H9 (cell line): ENCODE measurements at regions not wholly inside any gene's neighbourhood (a gene's known extent, or its start where the extent isn't known, plus 50 kb on each side); places are given as distances from the start of the nearest gene placed in this dataset.

Experiments used
- DNase-seq: peaks from one replicate; pipeline ENCODE4 v3.0.0-alpha.2; 2017
- H2AFZ ChIP-seq: one replicate; pipeline ENCODE4 v1.6.1; 2013; ENCODE audit warnings: mild to moderate bottlenecking, low read length, control low read depth, moderate library complexity
- H2AK5ac ChIP-seq: 2 replicates; pipeline ENCODE4 v1.6.1; 2013; ENCODE audit warnings: low read length, control low read depth, mixed read lengths; ENCODE audit not compliant: insufficient read length
- H2BK120ac ChIP-seq: one replicate; pipeline ENCODE4 v1.6.1; 2013; ENCODE audit warnings: low read depth, mild to moderate bottlenecking, low read length, control low read depth, inconsistent platforms; ENCODE audit not compliant: poor library complexity, severe bottlenecking
- H2BK12ac ChIP-seq: 2 replicates; pipeline ENCODE4 v1.6.1; 2013; ENCODE audit warnings: low read length, control low read depth, mixed read lengths, low read depth; ENCODE audit not compliant: insufficient read length
- H2BK15ac ChIP-seq: 2 replicates; pipeline ENCODE4 v1.6.1; 2013; ENCODE audit warnings: low read depth, low read length, control low read depth
- H2BK20ac ChIP-seq: one replicate; pipeline ENCODE4 v1.6.1; 2013; ENCODE audit warnings: low read depth, mild to moderate bottlenecking, low read length, control low read depth, inconsistent platforms; ENCODE audit not compliant: poor library complexity, severe bottlenecking
- H2BK5ac ChIP-seq: 2 replicates; pipeline ENCODE4 v1.6.1; 2013; ENCODE audit warnings: low read length, control low read depth, mixed read lengths; ENCODE audit not compliant: insufficient read length
- H3K14ac ChIP-seq: 2 replicates; pipeline ENCODE4 v1.6.1; 2013; ENCODE audit warnings: low read length, control low read depth; ENCODE audit not compliant: insufficient read depth
- H3K18ac ChIP-seq: 2 replicates; pipeline ENCODE4 v1.6.1; 2013; ENCODE audit warnings: low read depth, mild to moderate bottlenecking, mixed read lengths, low read length, control low read depth; ENCODE audit not compliant: insufficient read length
- H3K23ac ChIP-seq: 2 replicates; pipeline ENCODE4 v1.6.1; 2013; ENCODE audit warnings: low read length, control low read depth, mixed read lengths, low read depth; ENCODE audit not compliant: insufficient read length
- H3K23me2 ChIP-seq: 2 replicates; pipeline ENCODE4 v1.6.1; 2013; ENCODE audit warnings: low read depth, mild to moderate bottlenecking, mixed read lengths, low read length, control low read depth; ENCODE audit not compliant: insufficient read length, poor library complexity, severe bottlenecking
- H3K27ac ChIP-seq: 2 replicates; pipeline ENCODE4 v1.5.1; 2013; ENCODE audit warnings: low read length, control low read depth, mixed read lengths, low read depth; ENCODE audit not compliant: insufficient read length
- H3K27me3 ChIP-seq: 2 replicates; pipeline ENCODE4 v1.6.1; 2013; ENCODE audit warnings: low read length, control low read depth, inconsistent platforms; ENCODE audit not compliant: insufficient read depth
- H3K4ac ChIP-seq: 2 replicates; pipeline ENCODE4 v1.6.1; 2013; ENCODE audit warnings: low read depth, mild to moderate bottlenecking, control low read depth, inconsistent platforms, low read length, moderate library complexity
- H3K4me1 ChIP-seq: 2 replicates; pipeline ENCODE4 v1.6.1; 2013; ENCODE audit warnings: low read length, control low read depth, inconsistent platforms; ENCODE audit not compliant: insufficient read depth
- H3K4me2 ChIP-seq: 2 replicates; pipeline ENCODE4 v1.6.1; 2013; ENCODE audit warnings: low read length, control low read depth, mixed read lengths; ENCODE audit not compliant: insufficient read length, insufficient read depth
- H3K56ac ChIP-seq: 2 replicates; pipeline ENCODE4 v1.6.1; 2013; ENCODE audit warnings: low read depth, mild to moderate bottlenecking, mixed read lengths, low read length, control low read depth; ENCODE audit not compliant: insufficient read length
- H3K79me1 ChIP-seq: 2 replicates; pipeline ENCODE4 v1.6.1; 2013; ENCODE audit warnings: low read depth, mild to moderate bottlenecking, moderate library complexity, low read length, control low read depth, inconsistent platforms; ENCODE audit not compliant: insufficient read depth, poor library complexity, severe bottlenecking
- H3K79me2 ChIP-seq: 2 replicates; pipeline ENCODE4 v1.6.1; 2013; ENCODE audit warnings: low read length, control low read depth, inconsistent platforms; ENCODE audit not compliant: insufficient read depth
- H3K9ac ChIP-seq: 2 replicates; pipeline ENCODE4 v1.6.1; 2013; ENCODE audit warnings: low read length, control low read depth, mixed read lengths; ENCODE audit not compliant: insufficient read length; ENCODE audit errors: extremely low read depth
- H3K9me3 ChIP-seq: one replicate; pipeline ENCODE4 v1.6.1; 2013; ENCODE audit warnings: low read depth, low read length, inconsistent platforms; ENCODE audit not compliant: control insufficient read depth
- H3T11ph ChIP-seq: one replicate; pipeline ENCODE4 v1.6.1; 2013; ENCODE audit warnings: mild to moderate bottlenecking, low read length, control low read depth, inconsistent platforms
- H4K20me1 ChIP-seq: one replicate; pipeline ENCODE4 v1.6.1; 2013; ENCODE audit not compliant: control insufficient read depth, insufficient read length, insufficient read depth
- H4K5ac ChIP-seq: 2 replicates; pipeline ENCODE4 v1.6.1; 2013; ENCODE audit warnings: low read depth, mild to moderate bottlenecking, mixed read lengths, low read length, control low read depth; ENCODE audit not compliant: insufficient read length
- H4K8ac ChIP-seq: replicated peaks from 2 replicates; pipeline ENCODE4 v1.6.1; 2013; ENCODE audit warnings: low read length, control low read depth, mixed read lengths, low read depth; ENCODE audit not compliant: insufficient read length
- H4K91ac ChIP-seq: 2 replicates; pipeline ENCODE4 v1.6.1; 2013; ENCODE audit warnings: low read depth, mild to moderate bottlenecking, moderate library complexity, mixed read lengths, low read length, control low read depth; ENCODE audit not compliant: insufficient read length
- H3K27ac Mint-ChIP-seq, 3 experiments: 2 replicates in 2 of 3; 3 replicates in 1 of 3; pipeline ENCODE4 v1.8.0; 2020 to 2021; ENCODE audit warnings: mixed read lengths in 3 of 3, mild to moderate bottlenecking in 1 of 3, moderate library complexity in 1 of 3
- H3K27me3 Mint-ChIP-seq: 2 replicates; pipeline ENCODE4 v1.8.0; 2021; ENCODE audit warnings: low read depth, mild to moderate bottlenecking, moderate library complexity, mixed read lengths
- H3K36me3 Mint-ChIP-seq, 3 experiments: 2 replicates in 2 of 3; 3 replicates in 1 of 3; pipeline ENCODE4 v1.8.0; 2020 to 2021; ENCODE audit warnings: low read depth in 3 of 3, mixed read lengths in 3 of 3; ENCODE audit not compliant: insufficient read depth in 1 of 3
- H3K4me1 Mint-ChIP-seq, 2 experiments: 2 replicates each; pipeline ENCODE4 v1.8.0; 2020; ENCODE audit warnings: mixed read lengths in 2 of 2
- H3K4me3 Mint-ChIP-seq, 2 experiments: 2 replicates in 1 of 2; 3 replicates in 1 of 2; pipeline ENCODE4 v1.8.0; 2020 to 2021; ENCODE audit warnings: mild to moderate bottlenecking in 2 of 2, mixed read lengths in 2 of 2, moderate library complexity in 1 of 2
- H3K9me3 Mint-ChIP-seq, 2 experiments: 2 replicates in 1 of 2; 3 replicates in 1 of 2; pipeline ENCODE4 v1.8.0; 2020; ENCODE audit warnings: mild to moderate bottlenecking in 2 of 2, mixed read lengths in 2 of 2, moderate library complexity in 1 of 2
- CTCF ChIP-seq: fragments of 200-600 bp; sonication (generic); conservative IDR thresholded peaks from 3 replicates; pipeline ENCODE4 v1.8.0; 2021; ENCODE audit warnings: antibody characterized with exemption, mild to moderate bottlenecking
- WGBS: extraction: QIAGEN DNeasy Blood & Tissue Kit; methylation state at CpG from one replicate; pipeline ENCODE4 v1.1.7; 2013; ENCODE audit warnings: missing lambda C conversion rate, low lambda C conversion rate, mixed read lengths; ENCODE audit not compliant: insufficient read length; ENCODE audit errors: extremely low coverage; 5-methylcytosine and 5-hydroxymethylcytosine counted together

GRCh38 chr21:17433730-17434129 is 79.1 kb upstream of the CXADR start:
- no peak overlapping the region for H2BK20ac ChIP-seq
- no peak overlapping the region for H3K4me2 ChIP-seq
- no peaks in the 10 kb centered on the region for H3K79me1 ChIP-seq
- no peak overlapping the region for H3T11ph ChIP-seq
- H3K14ac ChIP-seq: no peak overlapping the region
- H3K79me2 ChIP-seq: no peaks in the 10 kb centered on the region
- no peak overlapping the region for H4K5ac ChIP-seq
- no peaks in the 10 kb centered on the region for H3K9me3 ChIP-seq
- Mint-ChIP-seq H3K9me3 (no peaks in the 10 kb centered on the region), H3K27ac (no peak overlapping the region), H3K4me1 (peaks cover 31 to 47% of the 10 kb centered on the region in 2 experiments), H3K36me3 (peaks cover 0 to 5% (median 0%) of the 10 kb centered on the region in 3 experiments; a peak in 1 of 7 replicates), H3K27me3 (peaks cover 19% of the 10 kb centered on the region), H3K4me3 (no peak overlapping the region)
- no peak overlapping the region for H3K27ac ChIP-seq
- WGBS: no CpG with 5 or more reads among the region's 2 CpGs
- H3K27me3 ChIP-seq: no peaks in the 10 kb centered on the region
- no peak overlapping the region for H3K4ac ChIP-seq
- H3K9ac ChIP-seq: no peak overlapping the region
- no peak for DNase-seq
- no peak overlapping the region for H2AK5ac ChIP-seq
- no peak overlapping the region for H2BK15ac ChIP-seq
- no peak overlapping the region for H4K8ac ChIP-seq
- no peak overlapping the region for H2BK120ac ChIP-seq
- H3K4me1 ChIP-seq: peaks cover under 1% of the 10 kb centered on the region; the same call in 1 of the 2 replicates
- no peak overlapping the region for H2BK12ac ChIP-seq
- no peak for TF ChIP-seq CTCF
- no peak overlapping the region for H3K56ac ChIP-seq
- no peaks in the 10 kb centered on the region for H3K23me2 ChIP-seq
- no peak overlapping the region for H3K23ac ChIP-seq
- no peak overlapping the region for H2BK5ac ChIP-seq
- no peak overlapping the region for H3K18ac ChIP-seq
- H2AFZ ChIP-seq: no peak overlapping the region
- H4K20me1 ChIP-seq: no peaks in the 10 kb centered on the region
- H4K91ac ChIP-seq: no peak overlapping the region
